ENCODE measurements at regions not wholly inside any gene's neighbourhood (a gene's known extent, or its start where the extent isn't known, plus 50 kb on each side); places are given as distances from the start of the nearest gene placed in this dataset.

DNA sequence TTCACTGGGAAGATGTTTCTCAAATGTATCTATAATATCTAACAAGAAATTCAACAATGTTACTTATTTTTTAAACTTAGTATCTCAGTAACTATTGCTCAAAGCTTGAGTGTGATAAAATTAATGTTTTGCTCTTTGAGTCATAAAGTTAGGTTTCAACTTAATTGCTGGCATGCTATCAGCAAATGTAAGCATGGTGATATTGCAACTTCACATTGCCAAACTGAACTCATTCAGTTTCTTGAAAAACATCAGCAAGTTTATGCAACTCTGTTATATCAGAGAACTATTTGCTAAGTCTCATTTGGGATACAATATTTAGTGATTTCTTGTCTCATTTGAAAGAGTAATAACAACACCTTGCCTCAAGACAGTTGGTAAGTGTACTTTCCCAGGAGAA lies 91.2 kb upstream of the KLF3 start:
- TF ChIP-seq CTCF (conservative IDR thresholded peaks at IDR 0.05; ENCODE audit: low read depth, low read length): no peak
- DNase-seq (ENCODE audit: low read depth): peak; percentile 37
- no peak overlapping the region for H3K4me3 ChIP-seq (ENCODE audit: low read depth, low read length)

- TF ChIP-seq CTCF (conservative IDR thresholded peaks at IDR 0.05; ENCODE audit: low read depth, low read length): no peak
- DNase-seq (ENCODE audit: low read depth): peak; percentile 35
- peak overlapping the region; percentile 29 for H3K4me3 ChIP-seq (ENCODE audit: low read depth, low read length)
These were observed 89.3 kb upstream of the KLF3 start for GRCh38 chr4:38574559-38575333.

GRCh38 chr4:38576767-38577166 lies 87.2 kb upstream of the KLF3 start:
- no peak for TF ChIP-seq CTCF (conservative IDR thresholded peaks at IDR 0.05; ENCODE audit: low read depth, low read length)
- no peak for DNase-seq (ENCODE audit: low read depth)
- no peak overlapping the region for H3K4me3 ChIP-seq (ENCODE audit: low read depth, low read length)

DNA sequence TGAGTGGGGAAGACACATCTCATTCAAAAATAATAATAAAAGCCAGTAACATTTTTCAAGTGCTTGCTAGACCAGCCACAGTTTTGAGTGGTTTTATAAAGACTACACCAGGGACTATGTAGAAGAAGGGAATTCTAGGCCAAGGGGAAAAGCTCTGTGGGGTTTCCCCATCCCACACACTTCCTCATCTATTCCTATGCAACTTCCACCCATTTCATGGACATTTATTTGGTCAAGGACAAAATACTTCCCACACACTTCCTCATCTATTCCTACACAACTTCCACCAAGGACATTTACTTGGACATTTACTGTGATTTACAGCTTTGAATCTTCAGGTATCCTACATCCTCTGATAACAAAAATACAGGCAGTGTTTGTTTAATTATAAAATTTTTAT lies 86.5 kb upstream of the KLF3 start:
- no peak for DNase-seq (ENCODE audit: low read depth)
- TF ChIP-seq CTCF (conservative IDR thresholded peaks at IDR 0.05; ENCODE audit: low read depth, low read length): no peak

DNA sequence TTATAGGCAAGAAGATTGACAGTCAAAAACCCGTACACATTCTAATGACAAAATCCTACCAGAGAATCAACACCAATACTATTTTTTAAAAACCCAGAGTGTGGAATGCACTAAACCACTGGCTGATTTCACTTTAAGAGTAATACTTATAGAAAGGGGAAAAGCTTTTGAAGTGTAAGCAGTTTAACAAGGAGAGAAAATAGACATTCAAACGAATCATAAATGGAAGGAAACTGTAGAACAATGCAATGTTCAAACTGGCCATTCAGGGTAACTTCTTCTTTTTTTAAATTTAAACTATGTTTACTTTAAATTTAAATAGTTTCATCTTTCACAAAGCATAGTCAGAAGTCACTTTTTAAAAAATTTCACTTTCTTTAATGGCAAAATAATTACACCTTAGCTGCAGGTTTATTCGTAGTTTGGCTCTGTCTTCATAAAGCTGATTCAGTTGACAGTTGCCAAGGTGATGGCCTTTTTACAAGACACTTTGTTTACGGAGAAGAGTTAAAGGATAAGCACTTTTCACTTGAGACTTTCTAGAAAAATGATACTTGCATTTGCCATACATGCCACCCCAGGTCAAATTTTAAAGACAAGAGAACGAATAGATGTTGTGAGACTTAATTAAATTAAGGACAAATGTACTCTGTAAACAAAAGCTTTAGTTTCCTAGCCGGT lies 82.4 kb upstream of the KLF3 start:
- DNase-seq (ENCODE audit: low read depth): no peak
- no peak overlapping the region for H3K4me3 ChIP-seq (ENCODE audit: low read depth, low read length)
- no peak for TF ChIP-seq CTCF (conservative IDR thresholded peaks at IDR 0.05; ENCODE audit: low read depth, low read length)

More for the DNA sequence above, 86.5 kb upstream of the KLF3 start:
- no peak overlapping the region for H3K4me3 ChIP-seq (ENCODE audit: low read depth, low read length)

GRCh38 chr4:38582445-38582844 lies 81.6 kb upstream of the KLF3 start:
- H3K4me3 ChIP-seq (ENCODE audit: low read depth, low read length): no peak overlapping the region
- TF ChIP-seq CTCF (conservative IDR thresholded peaks at IDR 0.05; ENCODE audit: low read depth, low read length): no peak
- no peak for DNase-seq (ENCODE audit: low read depth)
